OCI-LY3 (cell line): ENCODE measurements at regions not wholly inside any gene's neighbourhood (a gene's known extent, or its start where the extent isn't known, plus 50 kb on each side); places are given as distances from the start of the nearest gene placed in this dataset.

ENCODE experiments used
- H2AFZ ChIP-seq: fragments of 200-600, 300-600 bp; shearing (Covaris generic); 2 replicates; pipeline ENCODE4 v1.6.0; 2014; ENCODE audit warnings: antibody characterized with exemption, low read depth, low read length
- H3K27ac ChIP-seq: fragments of 200-600, 300-600 bp; sonication (generic); 2 replicates; pipeline ENCODE4 v1.5.1; 2014; ENCODE audit warnings: mild to moderate bottlenecking, low read length, moderate library complexity, mixed read lengths
- H3K27me3 ChIP-seq: fragments of 200-600, 300-600 bp; sonication (generic); 2 replicates; pipeline ENCODE4 v1.6.1; 2014; ENCODE audit warnings: low read depth, low read length, mixed read lengths
- H3K36me3 ChIP-seq: fragments of 200-600, 300-600 bp; sonication (generic); replicated peaks from 2 replicates; pipeline ENCODE3; 2014; ENCODE audit warnings: low read depth, low read length, mixed read lengths
- H3K4me1 ChIP-seq: fragments of 300-600, 200-600 bp; sonication (generic); 2 replicates; pipeline ENCODE4 v1.6.1; 2014; ENCODE audit warnings: low read length, mixed read lengths
- H3K4me2 ChIP-seq: fragments of 200-600, 300-600 bp; sonication (generic); 2 replicates; pipeline ENCODE4 v1.6.1; 2014; ENCODE audit warnings: low read length, mixed read lengths
- H3K4me3 ChIP-seq: fragments of 300-600, 200-600 bp; sonication (generic); 2 replicates; pipeline ENCODE4 v1.5.1; 2014; ENCODE audit warnings: antibody characterized with exemption, mild to moderate bottlenecking, low read length, moderate library complexity
- H3K79me2 ChIP-seq: fragments of 300-600, 200-600 bp; shearing (Covaris generic); 2 replicates; pipeline ENCODE4 v1.6.1; 2014; ENCODE audit warnings: mild to moderate bottlenecking, low read length, mixed read lengths
- H3K9ac ChIP-seq: fragments of 300-600, 200-600 bp; shearing (Covaris generic); 2 replicates; pipeline ENCODE4 v1.6.0; 2014; ENCODE audit warnings: mild to moderate bottlenecking, low read length, moderate library complexity
- H3K9me3 ChIP-seq: fragments of 200-600, 300-600 bp; shearing (Covaris generic); 2 replicates; pipeline ENCODE4 v1.6.1; 2014; ENCODE audit warnings: low read length, mixed read lengths; ENCODE audit not compliant: insufficient read depth
- H4K20me1 ChIP-seq: fragments of 200-600, 300-600 bp; sonication (generic); 2 replicates; pipeline ENCODE4 v1.6.1; 2016; ENCODE audit warnings: low read length, mixed read lengths; ENCODE audit not compliant: insufficient read depth
- CTCF ChIP-seq: fragments of 200-600, 300-600 bp; sonication (generic); IDR thresholded peaks from 2 replicates; pipeline ENCODE4 v1.5.1; 2014; ENCODE audit warnings: antibody characterized with exemption, low read length, low read depth
- EZH2phosphoT487 ChIP-seq: fragments of 200-600 bp; shearing (Covaris generic); IDR thresholded peaks from 2 replicates; pipeline ENCODE4 v1.6.1; 2018; ENCODE audit warnings: antibody characterized with exemption, mixed run types, low read depth

- no peaks in the 10 kb centered on the region for H4K20me1 ChIP-seq
- H3K79me2 ChIP-seq, result no peaks in the 10 kb centered on the region
- no peak overlapping the region for H3K4me3 ChIP-seq
- TF ChIP-seq EZH2phosphoT487 (no peak), CTCF (no peak)
- H3K36me3 ChIP-seq, result no peaks in the 10 kb centered on the region
- no peaks in the 10 kb centered on the region for H3K9me3 ChIP-seq
- H2AFZ ChIP-seq, result no peak overlapping the region
- H3K4me2 ChIP-seq, result no peak overlapping the region
- no peak overlapping the region for H3K27ac ChIP-seq
- H3K4me1 ChIP-seq, result no peaks in the 10 kb centered on the region
- H3K9ac ChIP-seq, result no peak overlapping the region
- no peaks in the 10 kb centered on the region for H3K27me3 ChIP-seq
Observed at GRCh38 chr6:145529582-145529981, 205.7 kb downstream of the EPM2A start.

- Histone ChIP-seq H3K79me2 (no peaks in the 10 kb centered on the region), H3K9ac (no peak overlapping the region), H3K4me3 (no peak overlapping the region), H3K4me1 (no peaks in the 10 kb centered on the region), H3K4me2 (no peak overlapping the region), H3K27ac (no peak overlapping the region), H3K27me3 (no peaks in the 10 kb centered on the region), H3K9me3 (no peaks in the 10 kb centered on the region), H4K20me1 (no peaks in the 10 kb centered on the region), H2AFZ (no peak overlapping the region), H3K36me3 (no peaks in the 10 kb centered on the region)
- TF ChIP-seq EZH2phosphoT487 (no peak), CTCF (no peak)
Observed at GRCh38 chr6:145530454-145530853, 204.9 kb downstream of the EPM2A start.

GRCh38 chr6:145531032-145531431 lies 204.3 kb downstream of the EPM2A start:
- H4K20me1 ChIP-seq, result no peaks in the 10 kb centered on the region
- H3K36me3 ChIP-seq, result no peaks in the 10 kb centered on the region
- no peaks in the 10 kb centered on the region for H3K27me3 ChIP-seq
- no peaks in the 10 kb centered on the region for H3K4me1 ChIP-seq
- H3K79me2 ChIP-seq, result no peaks in the 10 kb centered on the region
- H3K9me3 ChIP-seq, result no peaks in the 10 kb centered on the region
- no peak overlapping the region for H3K27ac ChIP-seq
- TF ChIP-seq CTCF (no peak), EZH2phosphoT487 (no peak)
- no peak overlapping the region for H3K4me2 ChIP-seq
- no peak overlapping the region for H3K4me3 ChIP-seq
- H3K9ac ChIP-seq, result no peak overlapping the region
- no peak overlapping the region for H2AFZ ChIP-seq

- Histone ChIP-seq H2AFZ (no peak overlapping the region), H3K4me1 (no peaks in the 10 kb centered on the region), H3K4me3 (no peak overlapping the region), H4K20me1 (no peaks in the 10 kb centered on the region), H3K36me3 (no peaks in the 10 kb centered on the region), H3K4me2 (no peak overlapping the region), H3K9me3 (no peaks in the 10 kb centered on the region), H3K79me2 (no peaks in the 10 kb centered on the region), H3K27me3 (no peaks in the 10 kb centered on the region), H3K9ac (no peak overlapping the region), H3K27ac (no peak overlapping the region)
- TF ChIP-seq EZH2phosphoT487, result no peak
- TF ChIP-seq CTCF, result no peak
Observed at GRCh38 chr6:145531822-145532221, 203.5 kb downstream of the EPM2A start.
